Cerebellar cortex (tissue), 1 donor: ENCODE measurements at regions not wholly inside any gene's neighbourhood (a gene's known extent, or its start where the extent isn't known, plus 50 kb on each side); places are given as distances from the start of the nearest gene placed in this dataset.

Experiments
- DNase-seq: peaks from one replicate; pipeline ENCODE4 v3.0.0-alpha.2; 2015; ENCODE audit warnings: low spot score

- DNase-seq: no peak
Measured at GRCh38 chr5:68534956-68535520, 319.5 kb downstream of the PIK3R1 start.

- DNase-seq: no peak
Measured at GRCh38 chr5:68538814-68539420, 323.4 kb downstream of the PIK3R1 start.

GRCh38 chr5:68540798-68541590, 325.4 kb downstream of the PIK3R1 start:
- no peak for DNase-seq

GRCh38 chr5:68542207-68542606, 326.7 kb downstream of the PIK3R1 start:
- DNase-seq: no peak

GRCh38 chr5:68543212-68543611, 327.7 kb downstream of the PIK3R1 start:
- DNase-seq: no peak

- DNase-seq: no peak
Measured at GRCh38 chr5:68544091-68544647, 328.6 kb downstream of the PIK3R1 start.

GRCh38 chr5:68544648-68545552, 329.3 kb downstream of the PIK3R1 start:
- DNase-seq: no peak

- DNase-seq: no peak
Measured at GRCh38 chr5:68545636-68546295, 330.2 kb downstream of the PIK3R1 start.

- no peak for DNase-seq
Measured at GRCh38 chr5:68547056-68547455, 331.5 kb downstream of the PIK3R1 start.

- DNase-seq: no peak
Measured at GRCh38 chr5:68547622-68548021, 332.1 kb downstream of the PIK3R1 start.

GRCh38 chr5:68548959-68549676, 333.6 kb downstream of the PIK3R1 start:
- no peak for DNase-seq

GRCh38 chr5:68550015-68550414, 334.5 kb downstream of the PIK3R1 start:
- DNase-seq: no peak

GRCh38 chr5:68551436-68551835, 335.9 kb downstream of the PIK3R1 start:
- no peak for DNase-seq

GRCh38 chr5:68554571-68555279, 339.2 kb downstream of the PIK3R1 start:
- DNase-seq: no peak

- DNase-seq: no peak
Measured at GRCh38 chr5:68555907-68556681, 340.5 kb downstream of the PIK3R1 start.

GRCh38 chr5:68557162-68557936, 341.8 kb downstream of the PIK3R1 start:
- DNase-seq: no peak

- no peak for DNase-seq
Measured at GRCh38 chr5:68562308-68562707, 346.8 kb downstream of the PIK3R1 start.

GRCh38 chr5:68565427-68565826, 349.9 kb downstream of the PIK3R1 start:
- DNase-seq: no peak

- DNase-seq: no peak
Measured at GRCh38 chr5:68576805-68577204, 361.2 kb downstream of the PIK3R1 start.
